Ascending aorta (tissue), 2 donors: ENCODE measurements at regions not wholly inside any gene's neighbourhood (a gene's known extent, or its start where the extent isn't known, plus 50 kb on each side); places are given as distances from the start of the nearest gene placed in this dataset.

Experiments
- DNase-seq, 2 donors: peaks; one replicate each; pipeline ENCODE4 v3.0.0-alpha.2; 2019; ENCODE audit warnings: low spot score in 2 of 2
- H3K27ac ChIP-seq, 2 donors: fragments of 200-600 bp; sonication (generic); one replicate each; pipeline ENCODE4 v1.5.1; 2016 to 2017; ENCODE audit warnings: mild to moderate bottlenecking in 1 of 2
- H3K27me3 ChIP-seq: fragments of 200-600 bp; sonication (generic); one replicate; pipeline ENCODE4 v1.5.1; 2017
- H3K36me3 ChIP-seq, 2 donors: fragments of 200-600 bp; sonication (generic); one replicate each; pipeline ENCODE4 v1.5.1; 2016
- H3K4me1 ChIP-seq, 2 donors: fragments of 200-600 bp; sonication (generic); one replicate each; pipeline ENCODE4 v1.5.1; 2016 to 2017; ENCODE audit warnings: mild to moderate bottlenecking in 1 of 2
- H3K4me3 ChIP-seq, 2 donors: fragments of 200-600 bp; sonication (generic); one replicate each; pipeline ENCODE4 v1.5.1; 2016 to 2017; ENCODE audit warnings: mild to moderate bottlenecking in 1 of 2
- H3K9me3 ChIP-seq, 2 donors: fragments of 200-600 bp; sonication (generic); one replicate each; pipeline ENCODE4 v1.5.1; 2016
- CTCF ChIP-seq, 3 experiments: fragments of 200-600 bp in 2 of 3; fragments of 450-650 bp in 1 of 3; sonication (generic) in 2 of 3; IDR thresholded peaks; one replicate each; pipeline ENCODE4 v1.5.1; 2016 to 2019; ENCODE audit warnings: antibody characterized with exemption in 3 of 3, mild to moderate bottlenecking in 1 of 3, moderate library complexity in 1 of 3
- intact Hi-C: fragments of 100-400 bp; cut with DNase I; formaldehyde crosslinking; loops from one replicate; pipeline ENCODE4 v1.15.1; 2023

- Histone ChIP-seq H3K9me3 (no peaks in the 10 kb centered on the region), H3K27ac (no peak overlapping the region), H3K4me3 (no peak overlapping the region), H3K4me1 (no peaks in the 10 kb centered on the region), H3K27me3 (no peaks in the 10 kb centered on the region), H3K36me3 (no peaks in the 10 kb centered on the region)
- no peak for DNase-seq
- no peak for TF ChIP-seq CTCF (IDR thresholded peaks at IDR 0.05)
- intact Hi-C loops, result loop anchor here (5.0 kb wide), 1 partner anchor 110 kb away; no protein-coding TSS in a partner anchor
Observed at GRCh38 chr6:85017352-85017751, 253.0 kb upstream of the TBX18 start.

GRCh38 chr6:85016726-85017125 is 252.3 kb upstream of the TBX18 start:
- intact Hi-C loops, result loop anchor here (5.0 kb wide), 1 partner anchor 111 kb away; no protein-coding TSS in a partner anchor
- no peaks in the 10 kb centered on the region for H3K4me1 ChIP-seq
- no peaks in the 10 kb centered on the region for H3K36me3 ChIP-seq
- H3K27ac ChIP-seq, result no peak overlapping the region
- H3K9me3 ChIP-seq, result no peaks in the 10 kb centered on the region
- no peak for TF ChIP-seq CTCF (IDR thresholded peaks at IDR 0.05)
- no peaks in the 10 kb centered on the region for H3K27me3 ChIP-seq
- no peak overlapping the region for H3K4me3 ChIP-seq
- DNase-seq, result no peak

- Histone ChIP-seq H3K9me3 (no peaks in the 10 kb centered on the region), H3K4me1 (no peaks in the 10 kb centered on the region), H3K27ac (no peak overlapping the region), H3K36me3 (no peaks in the 10 kb centered on the region), H3K4me3 (no peak overlapping the region), H3K27me3 (no peaks in the 10 kb centered on the region)
- DNase-seq, result peak in 1 of 2 donors; percentile 66
- intact Hi-C loops, result loop anchor here (5.0 kb wide), 1 partner anchor 112 kb away; no protein-coding TSS in a partner anchor
- peak; percentile 40 to 73 (median 54) for TF ChIP-seq CTCF (IDR thresholded peaks at IDR 0.05)
Observed at GRCh38 chr6:85015396-85015990, 251.1 kb upstream of the TBX18 start.

- TF ChIP-seq CTCF (IDR thresholded peaks at IDR 0.05), result no peak
- no peak for DNase-seq
- intact Hi-C loops, result no loop called here
- H3K9me3 ChIP-seq, result no peaks in the 10 kb centered on the region
- no peak overlapping the region for H3K4me3 ChIP-seq
- no peaks in the 10 kb centered on the region for H3K36me3 ChIP-seq
- no peaks in the 10 kb centered on the region for H3K4me1 ChIP-seq
- no peaks in the 10 kb centered on the region for H3K27me3 ChIP-seq
- H3K27ac ChIP-seq, result no peak overlapping the region
Observed at GRCh38 chr6:85010865-85011264, 246.5 kb upstream of the TBX18 start.

GRCh38 chr6:85008296-85009009 is 244.1 kb upstream of the TBX18 start:
- no peak for DNase-seq
- Histone ChIP-seq H3K27me3 (no peaks in the 10 kb centered on the region), H3K27ac (no peak overlapping the region), H3K36me3 (no peaks in the 10 kb centered on the region), H3K9me3 (no peaks in the 10 kb centered on the region), H3K4me1 (no peaks in the 10 kb centered on the region), H3K4me3 (no peak overlapping the region)
- TF ChIP-seq CTCF (IDR thresholded peaks at IDR 0.05), result no peak
- intact Hi-C loops, result no loop called here
